GM23338 (cell line): ENCODE measurements at regions not wholly inside any gene's neighbourhood (a gene's known extent, or its start where the extent isn't known, plus 50 kb on each side); places are given as distances from the start of the nearest gene placed in this dataset.

Experiments
- ATAC-seq: fragments of 200-7000 bp; cut with Tn5 transposase; 3 replicates; pipeline ENCODE4 v1.9.1; 2020
- DNase-seq: peaks from one replicate; pipeline ENCODE4 v3.0.0-alpha.2; 2015; ENCODE audit warnings: low spot score
- H2AFZ ChIP-seq: fragments of 200-600 bp; sonication (generic); 2 replicates; pipeline ENCODE4 v1.8.0; 2016; ENCODE audit warnings: antibody characterized with exemption, mild to moderate bottlenecking, moderate library complexity
- H3F3A ChIP-seq: fragments of 200-600 bp; sonication (generic); replicated peaks from 2 replicates; pipeline ENCODE4 v1.8.0; 2017; ENCODE audit warnings: antibody characterized with exemption, mixed run types, low read depth
- H3K27ac ChIP-seq: fragments of 200-600 bp; sonication (generic); 2 replicates; pipeline ENCODE4 v1.6.1; 2016; ENCODE audit warnings: low read depth
- H3K27me3 ChIP-seq: fragments of 200-600 bp; sonication (generic); 2 replicates; pipeline ENCODE4 v1.8.0; 2016; ENCODE audit warnings: mild to moderate bottlenecking, mixed run types, moderate library complexity; ENCODE audit not compliant: insufficient read depth
- H3K36me3 ChIP-seq: fragments of 200-600 bp; sonication (generic); 2 replicates; pipeline ENCODE4 v1.8.0; 2016; ENCODE audit warnings: mild to moderate bottlenecking; ENCODE audit not compliant: insufficient read depth
- H3K4me1 ChIP-seq: fragments of 200-600 bp; sonication (generic); 2 replicates; pipeline ENCODE4 v1.8.0; 2016; ENCODE audit warnings: mild to moderate bottlenecking, moderate library complexity; ENCODE audit not compliant: insufficient read depth
- H3K4me2 ChIP-seq: fragments of 200-600 bp; sonication (generic); 2 replicates; pipeline ENCODE4 v1.7.1; 2017; ENCODE audit warnings: mixed run types
- H3K4me3 ChIP-seq: fragments of 200-600 bp; sonication (generic); 2 replicates; pipeline ENCODE4 v1.6.1; 2016; ENCODE audit warnings: mixed run types
- H3K79me2 ChIP-seq: fragments of 200-600 bp; sonication (generic); replicated peaks from 2 replicates; pipeline ENCODE4 v1.8.0; 2017; ENCODE audit warnings: mild to moderate bottlenecking; ENCODE audit not compliant: insufficient read depth
- H3K9me2 ChIP-seq: fragments of 200-600 bp; sonication (generic); 2 replicates; pipeline ENCODE4 v1.8.0; 2017; ENCODE audit not compliant: insufficient read depth
- H4K20me1 ChIP-seq: fragments of 200-600 bp; sonication (generic); replicated peaks from 2 replicates; pipeline ENCODE4 v1.8.0; 2017; ENCODE audit warnings: mild to moderate bottlenecking; ENCODE audit not compliant: insufficient read depth
- H3K27ac Mint-ChIP-seq: 2 replicates; pipeline ENCODE4 v1.8.0; 2020; ENCODE audit warnings: inconsistent platforms, mild to moderate bottlenecking, moderate library complexity, mixed read lengths
- H3K27me3 Mint-ChIP-seq: 3 replicates; pipeline ENCODE4 v1.8.0; 2022; ENCODE audit warnings: low read depth, mild to moderate bottlenecking, moderate library complexity, mixed read lengths, inconsistent platforms; ENCODE audit not compliant: insufficient read depth, poor library complexity
- H3K36me3 Mint-ChIP-seq: 3 replicates; pipeline ENCODE4 v1.8.0; 2021; ENCODE audit warnings: low read depth, mild to moderate bottlenecking, inconsistent platforms, moderate library complexity, mixed read lengths
- H3K4me1 Mint-ChIP-seq: 3 replicates; pipeline ENCODE4 v1.8.0; 2020; ENCODE audit warnings: mild to moderate bottlenecking, inconsistent platforms, mixed read lengths
- H3K4me3 Mint-ChIP-seq: 3 replicates; pipeline ENCODE4 v1.8.0; 2021; ENCODE audit warnings: moderate library complexity, mild to moderate bottlenecking, inconsistent platforms, mixed read lengths
- H3K9me3 Mint-ChIP-seq: 3 replicates; pipeline ENCODE4 v1.8.0; 2020; ENCODE audit warnings: moderate library complexity, mild to moderate bottlenecking, inconsistent platforms, mixed read lengths
- EZH2 ChIP-seq: fragments of 200-600 bp; sonication (generic); IDR thresholded peaks from one replicate; pipeline ENCODE4 v1.8.0; 2017; ENCODE audit warnings: antibody characterized with exemption, mild to moderate bottlenecking, low read depth; ENCODE audit not compliant: unreplicated experiment
- EZH2phosphoT487 ChIP-seq: fragments of 200-600 bp; sonication (generic); IDR thresholded peaks from one replicate; pipeline ENCODE4 v1.8.1; 2018; ENCODE audit warnings: antibody characterized with exemption; ENCODE audit not compliant: unreplicated experiment
- POLR2AphosphoS5 ChIP-seq: IDR thresholded peaks from 2 replicates; pipeline ENCODE4 v1.6.1; 2016; ENCODE audit warnings: antibody characterized with exemption, low read depth
- STAT1 ChIP-seq: IDR thresholded peaks from one replicate; pipeline ENCODE4 v1.6.1; 2016; ENCODE audit warnings: antibody characterized with exemption; ENCODE audit not compliant: unreplicated experiment
- ZNF114 ChIP-seq: fragments of 250-450 bp; sonication (Bioruptor Pico); IDR thresholded peaks from 2 replicates; pipeline ENCODE4 v1.5.0; 2020; ENCODE audit warnings: mild to moderate bottlenecking, moderate library complexity
- ZNF331 ChIP-seq: fragments of 250-450 bp; sonication (Bioruptor Pico); IDR thresholded peaks from 2 replicates; pipeline ENCODE4 v1.5.0; 2020; ENCODE audit warnings: low read depth, mild to moderate bottlenecking, moderate library complexity
- TF ChIP-seq, protein P1 (sequence below), 2 experiments: fragments of 200-600 bp in 1 of 2; sonication (generic) in 1 of 2; conservative IDR thresholded peaks; 2 replicates each; pipeline versions ENCODE4 v1.5.1 to v1.6.1; 2016 to 2017; ENCODE audit warnings: antibody characterized with exemption in 2 of 2, low read depth in 2 of 2, mild to moderate bottlenecking in 2 of 2, moderate library complexity in 1 of 2
- TF ChIP-seq, protein P2 (sequence below): fragments of 250-450 bp; sonication (Bioruptor Pico); IDR thresholded peaks from 2 replicates; pipeline ENCODE4 v1.5.0; 2020; ENCODE audit warnings: mild to moderate bottlenecking, moderate library complexity

DNA sequence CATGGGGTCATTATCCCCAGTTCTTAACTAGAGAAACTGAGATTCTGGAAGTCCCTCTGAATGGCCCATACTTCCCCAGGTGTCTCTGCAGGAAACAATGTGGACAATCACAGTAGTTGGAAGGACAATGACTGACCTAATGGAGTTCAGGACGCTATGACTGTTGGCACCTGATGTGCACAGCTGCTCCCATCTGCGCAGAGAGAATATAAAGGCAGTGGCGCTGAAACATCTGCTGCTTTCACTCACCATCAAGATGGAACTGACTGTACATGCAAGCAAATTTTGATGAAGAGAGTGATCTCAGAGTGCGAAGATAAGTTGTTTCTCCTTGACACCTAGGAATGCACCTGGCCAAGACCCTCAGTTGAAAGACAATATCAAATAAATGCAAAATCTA is 395.7 kb upstream of the ASIC2 start:
- H3K4me1 Mint-ChIP-seq = no peaks in the 10 kb centered on the region
- Histone ChIP-seq H3K4me2 (no peak overlapping the region), H3K9me2 (no peaks in the 10 kb centered on the region), H3K36me3 (no peaks in the 10 kb centered on the region), H3K4me1 (no peaks in the 10 kb centered on the region), H3K79me2 (no peaks in the 10 kb centered on the region), H3F3A (no peaks in the 10 kb centered on the region), H4K20me1 (no peaks in the 10 kb centered on the region), H3K4me3 (no peak overlapping the region), H3K27me3 (no peaks in the 10 kb centered on the region), H3K27ac (no peak overlapping the region), H2AFZ (no peak overlapping the region)
- ATAC-seq (no peak), DNase-seq (no peak)
- H3K27ac Mint-ChIP-seq = no peak overlapping the region
- H3K27me3 Mint-ChIP-seq = peaks cover 2% of the 10 kb centered on the region
- no peak for TF ChIP-seq STAT1
- TF ChIP-seq, protein P1, sequence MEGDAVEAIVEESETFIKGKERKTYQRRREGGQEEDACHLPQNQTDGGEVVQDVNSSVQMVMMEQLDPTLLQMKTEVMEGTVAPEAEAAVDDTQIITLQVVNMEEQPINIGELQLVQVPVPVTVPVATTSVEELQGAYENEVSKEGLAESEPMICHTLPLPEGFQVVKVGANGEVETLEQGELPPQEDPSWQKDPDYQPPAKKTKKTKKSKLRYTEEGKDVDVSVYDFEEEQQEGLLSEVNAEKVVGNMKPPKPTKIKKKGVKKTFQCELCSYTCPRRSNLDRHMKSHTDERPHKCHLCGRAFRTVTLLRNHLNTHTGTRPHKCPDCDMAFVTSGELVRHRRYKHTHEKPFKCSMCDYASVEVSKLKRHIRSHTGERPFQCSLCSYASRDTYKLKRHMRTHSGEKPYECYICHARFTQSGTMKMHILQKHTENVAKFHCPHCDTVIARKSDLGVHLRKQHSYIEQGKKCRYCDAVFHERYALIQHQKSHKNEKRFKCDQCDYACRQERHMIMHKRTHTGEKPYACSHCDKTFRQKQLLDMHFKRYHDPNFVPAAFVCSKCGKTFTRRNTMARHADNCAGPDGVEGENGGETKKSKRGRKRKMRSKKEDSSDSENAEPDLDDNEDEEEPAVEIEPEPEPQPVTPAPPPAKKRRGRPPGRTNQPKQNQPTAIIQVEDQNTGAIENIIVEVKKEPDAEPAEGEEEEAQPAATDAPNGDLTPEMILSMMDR (conservative IDR thresholded peaks at IDR 0.05; ENCODE audit: low read depth in 2 of 2) = no peak
- no peak for TF ChIP-seq ZNF114 (CRISPR knock-in tag)
- no peak for TF ChIP-seq ZNF331 (CRISPR knock-in tag)
- no peak for TF ChIP-seq EZH2
- TF ChIP-seq, protein P2, sequence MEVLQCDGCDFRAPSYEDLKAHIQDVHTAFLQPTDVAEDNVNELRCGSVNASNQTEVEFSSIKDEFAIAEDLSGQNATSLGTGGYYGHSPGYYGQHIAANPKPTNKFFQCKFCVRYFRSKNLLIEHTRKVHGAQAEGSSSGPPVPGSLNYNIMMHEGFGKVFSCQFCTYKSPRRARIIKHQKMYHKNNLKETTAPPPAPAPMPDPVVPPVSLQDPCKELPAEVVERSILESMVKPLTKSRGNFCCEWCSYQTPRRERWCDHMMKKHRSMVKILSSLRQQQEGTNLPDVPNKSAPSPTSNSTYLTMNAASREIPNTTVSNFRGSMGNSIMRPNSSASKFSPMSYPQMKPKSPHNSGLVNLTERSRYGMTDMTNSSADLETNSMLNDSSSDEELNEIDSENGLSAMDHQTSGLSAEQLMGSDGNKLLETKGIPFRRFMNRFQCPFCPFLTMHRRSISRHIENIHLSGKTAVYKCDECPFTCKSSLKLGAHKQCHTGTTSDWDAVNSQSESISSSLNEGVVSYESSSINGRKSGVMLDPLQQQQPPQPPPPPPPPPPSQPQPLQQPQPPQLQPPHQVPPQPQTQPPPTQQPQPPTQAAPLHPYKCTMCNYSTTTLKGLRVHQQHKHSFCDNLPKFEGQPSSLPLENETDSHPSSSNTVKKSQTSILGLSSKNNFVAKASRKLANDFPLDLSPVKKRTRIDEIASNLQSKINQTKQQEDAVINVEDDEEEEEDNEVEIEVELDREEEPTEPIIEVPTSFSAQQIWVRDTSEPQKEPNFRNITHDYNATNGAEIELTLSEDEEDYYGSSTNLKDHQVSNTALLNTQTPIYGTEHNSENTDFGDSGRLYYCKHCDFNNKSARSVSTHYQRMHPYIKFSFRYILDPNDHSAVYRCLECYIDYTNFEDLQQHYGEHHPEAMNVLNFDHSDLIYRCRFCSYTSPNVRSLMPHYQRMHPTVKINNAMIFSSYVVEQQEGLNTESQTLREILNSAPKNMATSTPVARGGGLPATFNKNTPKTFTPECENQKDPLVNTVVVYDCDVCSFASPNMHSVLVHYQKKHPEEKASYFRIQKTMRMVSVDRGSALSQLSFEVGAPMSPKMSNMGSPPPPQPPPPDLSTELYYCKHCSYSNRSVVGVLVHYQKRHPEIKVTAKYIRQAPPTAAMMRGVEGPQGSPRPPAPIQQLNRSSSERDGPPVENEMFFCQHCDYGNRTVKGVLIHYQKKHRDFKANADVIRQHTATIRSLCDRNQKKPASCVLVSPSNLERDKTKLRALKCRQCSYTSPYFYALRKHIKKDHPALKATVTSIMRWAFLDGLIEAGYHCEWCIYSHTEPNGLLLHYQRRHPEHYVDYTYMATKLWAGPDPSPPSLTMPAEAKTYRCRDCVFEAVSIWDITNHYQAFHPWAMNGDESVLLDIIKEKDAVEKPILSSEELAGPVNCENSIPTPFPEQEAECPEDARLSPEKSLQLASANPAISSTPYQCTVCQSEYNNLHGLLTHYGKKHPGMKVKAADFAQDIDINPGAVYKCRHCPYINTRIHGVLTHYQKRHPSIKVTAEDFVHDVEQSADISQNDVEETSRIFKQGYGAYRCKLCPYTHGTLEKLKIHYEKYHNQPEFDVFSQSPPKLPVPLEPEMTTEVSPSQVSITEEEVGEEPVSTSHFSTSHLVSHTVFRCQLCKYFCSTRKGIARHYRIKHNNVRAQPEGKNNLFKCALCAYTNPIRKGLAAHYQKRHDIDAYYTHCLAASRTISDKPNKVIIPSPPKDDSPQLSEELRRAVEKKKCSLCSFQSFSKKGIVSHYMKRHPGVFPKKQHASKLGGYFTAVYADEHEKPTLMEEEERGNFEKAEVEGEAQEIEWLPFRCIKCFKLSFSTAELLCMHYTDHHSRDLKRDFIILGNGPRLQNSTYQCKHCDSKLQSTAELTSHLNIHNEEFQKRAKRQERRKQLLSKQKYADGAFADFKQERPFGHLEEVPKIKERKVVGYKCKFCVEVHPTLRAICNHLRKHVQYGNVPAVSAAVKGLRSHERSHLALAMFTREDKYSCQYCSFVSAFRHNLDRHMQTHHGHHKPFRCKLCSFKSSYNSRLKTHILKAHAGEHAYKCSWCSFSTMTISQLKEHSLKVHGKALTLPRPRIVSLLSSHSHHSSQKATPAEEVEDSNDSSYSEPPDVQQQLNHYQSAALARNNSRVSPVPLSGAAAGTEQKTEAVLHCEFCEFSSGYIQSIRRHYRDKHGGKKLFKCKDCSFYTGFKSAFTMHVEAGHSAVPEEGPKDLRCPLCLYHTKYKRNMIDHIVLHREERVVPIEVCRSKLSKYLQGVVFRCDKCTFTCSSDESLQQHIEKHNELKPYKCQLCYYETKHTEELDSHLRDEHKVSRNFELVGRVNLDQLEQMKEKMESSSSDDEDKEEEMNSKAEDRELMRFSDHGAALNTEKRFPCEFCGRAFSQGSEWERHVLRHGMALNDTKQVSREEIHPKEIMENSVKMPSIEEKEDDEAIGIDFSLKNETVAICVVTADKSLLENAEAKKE (CRISPR knock-in tag) = no peak
- TF ChIP-seq POLR2AphosphoS5 = no peak
- no peak for TF ChIP-seq EZH2phosphoT487
- H3K9me3 Mint-ChIP-seq = peaks cover 3% of the 10 kb centered on the region; the same call in 1 of the 3 replicates
- H3K36me3 Mint-ChIP-seq = 0 out of 3 replicates have a peak, but pooled peaks cover 4% of the 10 kb centered on the region
- no peak overlapping the region for H3K4me3 Mint-ChIP-seq
